NOMO-1 treated with DMSO at 0.1 percent for 48 hours (cell line): ENCODE measurements at regions not wholly inside any gene's neighbourhood (a gene's known extent, or its start where the extent isn't known, plus 50 kb on each side); places are given as distances from the start of the nearest gene placed in this dataset.
"Not testable (repeated sequence)": the region's sequence is repeated elsewhere in the genome, so short reads cannot be mapped to it uniquely, and the experiment has no call there.

Source experiments
- DNase-seq: peaks from one replicate; lab custom pipeline; 2025; ENCODE audit not compliant: unreplicated experiment; lab: John Stamatoyannopoulos, UW

DNA sequence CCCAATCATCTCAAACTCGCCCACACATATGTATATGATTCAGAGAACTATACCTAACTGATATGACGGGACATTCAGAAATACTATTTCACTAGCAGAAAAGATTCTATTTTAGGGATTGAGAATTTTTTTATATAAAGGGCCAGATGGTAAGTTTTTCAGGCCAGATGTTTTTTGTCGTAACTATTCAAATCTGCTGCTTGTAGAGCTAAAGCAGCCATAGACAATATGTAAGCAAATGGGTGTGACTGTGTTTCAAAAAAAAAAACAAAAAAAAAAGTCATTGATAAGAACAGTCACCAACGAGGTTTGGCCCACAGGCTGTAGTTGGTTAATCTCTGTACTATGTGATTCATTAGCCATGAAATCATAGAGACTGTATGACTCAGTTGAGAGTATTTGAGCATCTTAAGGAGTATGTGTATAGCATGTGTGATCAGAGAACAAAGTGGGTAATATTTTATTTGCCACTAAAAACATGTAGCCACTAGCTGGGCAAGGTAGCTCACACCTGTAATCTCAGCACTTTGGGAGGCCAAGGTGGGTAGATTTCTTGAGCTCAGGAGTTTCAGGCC is 2724.7 kb downstream of the PCDH9 start:
- DNase-seq: no peak

DNA sequence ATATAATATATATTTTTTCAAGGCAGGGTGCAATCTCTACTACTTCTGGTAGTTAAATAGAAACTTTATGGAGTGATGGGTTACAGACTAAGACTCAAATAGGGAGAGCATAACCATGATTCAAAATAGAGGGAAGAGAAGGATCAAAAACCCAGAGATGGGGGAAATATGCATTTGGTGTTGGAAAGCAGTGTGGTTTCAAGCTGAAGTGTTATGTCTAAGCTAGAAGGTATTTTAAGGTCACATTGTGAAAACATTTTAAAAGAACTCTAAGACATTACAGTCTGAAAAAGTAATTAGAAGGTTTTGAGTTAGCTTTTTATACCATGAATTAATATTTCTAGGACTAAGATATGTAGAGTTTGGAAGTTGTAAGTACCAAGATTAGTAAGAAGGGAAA is 2741.4 kb downstream of the PCDH9 start:
- DNase-seq: no peak

DNA sequence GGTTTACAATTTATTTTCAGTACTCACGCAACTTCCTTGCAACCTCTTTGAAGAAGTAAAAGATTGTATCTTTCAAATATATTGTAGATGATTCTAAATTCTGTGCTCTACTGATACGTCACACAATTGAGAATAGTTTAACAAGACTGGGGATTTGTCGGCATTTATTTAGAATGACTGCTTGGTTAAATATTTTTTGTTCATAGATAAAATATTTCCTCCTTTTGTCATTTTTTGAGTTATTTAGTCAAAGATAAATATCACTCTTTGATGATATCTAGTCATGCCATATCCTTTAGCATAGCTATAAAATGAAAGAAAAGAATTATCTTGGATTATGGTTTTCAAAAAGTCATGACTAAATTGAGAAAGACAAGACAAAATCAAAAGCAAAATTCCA is 2747.8 kb downstream of the PCDH9 start:
- no peak for DNase-seq

DNA sequence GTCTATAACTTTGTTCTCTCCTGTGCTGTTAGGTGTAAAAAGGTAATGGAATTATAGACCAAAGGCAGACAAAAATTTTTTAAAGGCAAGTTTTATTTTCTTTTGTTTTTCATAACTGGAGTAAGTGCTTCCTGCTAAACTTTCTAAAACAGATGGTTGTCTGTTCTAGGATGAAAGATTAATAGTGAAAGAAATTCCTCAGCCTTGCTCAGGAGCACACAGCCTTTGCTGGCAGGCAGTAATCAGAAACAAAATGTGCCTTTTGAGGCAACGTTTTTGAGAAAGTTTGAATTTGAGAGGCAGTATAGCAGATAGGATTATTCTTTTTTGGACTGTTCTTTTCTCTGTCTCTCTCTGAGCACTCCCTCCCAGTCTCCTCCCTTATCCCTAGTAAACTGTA is 2749.5 kb downstream of the PCDH9 start:
- no peak for DNase-seq

DNA sequence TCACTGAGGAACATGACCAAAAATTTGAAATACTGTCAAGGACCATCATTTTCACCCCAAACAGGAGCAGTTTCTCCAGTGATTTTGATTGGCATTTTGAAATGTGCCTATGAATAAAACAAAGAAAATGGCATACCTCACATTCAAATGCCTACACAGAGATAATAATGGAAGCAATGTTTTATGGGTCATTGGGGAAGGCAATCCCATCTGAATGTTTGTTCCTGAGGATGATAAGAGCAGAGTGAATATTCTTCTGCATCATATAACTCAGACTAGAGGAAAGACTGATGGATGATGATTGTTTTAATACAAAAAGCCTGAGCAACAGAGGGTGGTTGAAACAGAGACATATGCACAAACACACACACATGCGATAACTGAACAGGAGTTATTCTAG is 2749.9 kb downstream of the PCDH9 start:
- DNase-seq: no peak

DNA sequence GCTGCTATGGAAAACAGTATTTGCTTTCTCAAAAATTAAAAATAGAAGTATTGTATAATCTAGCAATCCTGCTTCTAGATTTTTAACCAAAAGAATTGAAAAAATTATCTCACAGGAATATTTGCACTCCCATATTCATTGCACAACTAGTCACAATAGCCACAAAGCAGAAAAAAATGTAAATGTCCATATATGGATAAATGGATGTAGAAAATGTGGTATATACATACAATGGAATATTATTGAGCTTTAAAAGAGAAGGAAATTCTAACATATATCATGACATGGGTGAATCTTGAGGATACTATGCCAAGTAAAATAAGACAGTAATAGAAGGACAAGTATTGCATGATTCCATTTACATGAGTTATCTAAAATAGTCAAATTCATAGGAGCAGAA is 2753.0 kb downstream of the PCDH9 start:
- DNase-seq: no peak

DNA sequence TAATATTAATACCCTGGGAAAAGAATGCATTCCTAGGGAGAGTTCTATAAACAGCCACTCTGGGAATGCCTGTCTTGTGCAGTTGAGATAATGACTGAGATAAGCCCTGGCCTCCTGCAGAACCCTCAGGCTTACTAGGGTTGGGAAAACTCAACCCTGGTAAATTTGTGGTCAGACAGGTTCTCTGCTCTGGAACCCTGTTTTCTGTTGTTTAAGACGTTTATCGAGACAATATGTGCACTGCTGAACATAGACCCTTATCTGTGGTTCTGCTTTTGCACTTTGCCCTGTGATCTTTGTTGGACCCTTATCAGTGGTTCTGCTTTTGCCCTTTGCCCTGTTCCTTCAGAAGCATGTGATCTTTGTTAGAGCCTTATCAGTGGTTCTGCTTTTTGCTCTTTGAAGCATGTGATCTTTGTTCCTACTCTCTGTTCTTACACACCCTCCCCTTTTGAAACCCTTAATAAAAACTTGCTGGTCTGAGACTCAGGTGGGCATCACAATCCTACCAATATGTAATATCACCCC is 2754.0 kb downstream of the PCDH9 start:
- DNase-seq: not testable (repeated sequence)

DNA sequence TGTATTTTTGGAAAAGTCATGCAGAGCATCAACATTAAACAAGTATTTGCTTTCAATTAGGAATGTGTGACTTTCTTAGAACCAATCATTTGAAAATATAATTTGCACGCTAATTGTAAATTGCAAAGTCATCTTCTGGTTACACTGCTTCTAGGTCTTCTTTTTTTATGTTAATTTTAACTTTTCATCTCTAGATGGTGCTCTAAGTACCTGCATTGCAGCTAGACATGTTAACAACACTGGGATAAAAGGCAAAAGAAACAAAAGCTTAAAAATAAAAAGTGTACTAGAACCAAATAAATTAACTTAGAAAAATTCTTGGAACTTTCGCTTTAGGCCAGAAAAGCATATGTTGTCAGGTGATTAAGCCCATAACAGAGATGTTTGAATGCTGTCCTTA is 2758.2 kb downstream of the PCDH9 start:
- no peak for DNase-seq

DNA sequence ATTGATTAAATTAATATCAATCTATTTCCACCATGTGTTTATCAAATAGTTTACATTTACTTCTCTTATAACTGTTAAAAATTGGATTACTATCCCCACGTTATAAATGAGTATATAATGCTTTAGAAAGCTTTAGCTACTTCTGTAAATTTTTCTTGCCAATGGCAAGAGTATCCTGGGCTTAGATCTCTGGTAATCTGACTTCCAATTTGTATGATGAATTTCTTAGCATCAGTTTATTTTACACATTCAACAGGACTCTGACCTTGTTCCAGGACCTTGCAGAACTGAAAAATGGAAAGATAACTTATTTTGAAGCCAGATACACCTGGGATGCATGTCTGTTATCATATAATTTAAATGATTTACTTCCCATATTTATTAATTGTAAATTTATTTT is 2759.4 kb downstream of the PCDH9 start:
- DNase-seq: no peak

DNA sequence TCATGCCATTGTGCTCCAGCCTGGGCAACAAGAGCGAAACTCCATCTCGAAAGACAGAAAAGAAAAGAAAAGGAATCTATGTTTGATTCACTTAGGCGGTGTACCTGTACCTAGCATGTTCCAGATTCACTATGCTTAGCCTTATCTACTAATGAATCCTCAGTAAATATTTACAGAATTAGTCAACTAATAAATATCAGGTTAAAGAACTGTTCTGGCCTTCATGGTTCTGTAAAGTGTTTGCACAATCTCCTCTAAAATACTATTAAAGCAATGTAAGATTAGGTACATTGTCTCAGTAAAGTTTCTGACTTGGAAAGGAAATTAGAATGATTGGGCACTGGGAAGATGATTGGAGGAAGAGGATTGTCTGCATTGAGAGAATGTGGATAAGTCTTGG is 2770.4 kb downstream of the PCDH9 start:
- no peak for DNase-seq

DNA sequence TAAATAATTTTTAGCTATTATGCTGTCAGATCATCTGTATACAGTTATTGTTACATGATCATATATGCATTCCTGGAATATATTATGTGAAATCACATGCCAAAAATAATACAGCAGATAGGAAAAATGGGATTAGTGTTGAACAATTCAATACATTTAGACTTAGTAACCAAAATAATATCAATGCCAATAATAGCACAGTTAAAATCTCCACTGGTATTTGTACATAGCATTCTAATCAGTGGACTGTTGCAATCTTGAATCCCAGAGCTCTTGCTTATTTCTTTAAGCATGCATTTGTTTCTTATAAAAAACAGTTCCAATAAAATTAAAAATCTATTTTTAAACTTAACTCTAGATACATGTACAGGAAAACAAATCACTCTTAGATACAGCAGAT is 2772.2 kb downstream of the PCDH9 start:
- DNase-seq: no peak

DNA sequence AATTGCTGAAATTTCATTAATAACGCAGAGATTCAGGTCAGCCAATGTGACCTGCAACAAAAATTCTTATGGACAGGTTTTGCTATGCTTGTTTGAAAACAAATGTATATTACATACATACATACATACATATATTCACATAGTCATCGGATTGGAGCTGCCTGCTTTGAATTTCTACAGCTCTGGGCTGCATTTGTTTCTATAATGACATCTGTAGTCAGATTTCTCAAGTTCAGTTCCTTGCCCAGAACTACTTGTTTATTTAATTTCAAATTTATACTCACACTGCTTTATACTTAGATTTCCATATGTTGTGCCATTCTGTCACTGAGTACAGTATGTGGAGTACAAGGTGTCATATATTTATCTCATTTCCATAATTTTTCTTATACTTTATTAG is 2775.0 kb downstream of the PCDH9 start:
- no peak for DNase-seq

DNA sequence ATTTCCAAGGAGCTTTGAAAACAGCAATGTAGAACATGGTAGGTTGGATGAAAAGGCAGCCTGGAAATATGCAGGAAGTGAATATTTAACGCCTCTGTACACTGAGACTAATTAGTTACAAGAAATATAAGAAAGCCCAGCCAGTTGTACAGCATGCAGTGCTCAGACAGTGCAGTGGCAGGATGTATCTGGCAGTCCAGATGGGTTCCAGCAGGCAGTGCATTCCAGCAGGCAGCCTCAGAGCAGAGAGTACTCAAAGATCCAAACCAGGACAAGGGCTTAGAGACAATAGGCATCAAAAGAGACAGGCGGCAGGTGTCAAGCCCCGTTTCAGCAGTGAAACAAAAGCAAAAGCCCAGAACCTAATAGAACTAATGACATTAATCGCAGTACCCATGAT is 2776.3 kb downstream of the PCDH9 start:
- DNase-seq: no peak

DNA sequence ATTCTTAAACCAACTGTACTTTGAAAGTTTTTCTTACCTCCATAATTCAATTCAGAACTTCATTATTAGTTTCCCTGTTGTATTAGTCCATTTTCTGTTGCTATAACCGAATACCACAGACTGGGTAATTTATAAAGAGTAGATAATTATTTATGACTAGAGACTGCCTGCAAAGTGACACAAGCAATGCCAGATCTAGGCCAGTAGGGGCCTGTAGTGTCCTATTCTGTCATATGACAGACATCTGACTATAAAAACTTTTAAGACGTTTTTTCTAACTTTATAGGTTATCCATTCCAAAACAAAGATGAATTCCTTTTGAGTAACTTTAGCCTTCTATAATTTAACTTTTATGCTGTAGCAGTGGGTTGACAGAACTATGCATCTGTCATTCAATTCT is 2783.8 kb downstream of the PCDH9 start:
- no peak for DNase-seq

DNA sequence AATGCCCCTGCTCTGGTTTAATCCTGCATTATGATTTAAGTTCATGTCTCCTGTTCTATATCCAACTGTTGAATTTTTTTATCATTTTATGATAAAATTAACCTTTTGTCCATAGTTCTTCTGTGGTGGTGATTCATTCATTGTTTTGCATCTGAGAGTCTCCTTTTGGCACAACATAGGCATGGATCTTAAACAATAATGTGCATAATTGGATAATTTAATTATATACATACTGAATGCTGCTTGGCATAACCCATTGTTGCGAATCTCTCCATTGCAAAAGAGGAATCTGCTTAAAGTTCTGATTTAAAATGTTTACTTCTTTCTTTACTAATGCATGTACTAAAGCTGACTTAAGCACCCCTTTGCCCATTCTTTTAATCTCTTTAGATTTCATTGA is 2788.4 kb downstream of the PCDH9 start:
- no peak for DNase-seq

DNA sequence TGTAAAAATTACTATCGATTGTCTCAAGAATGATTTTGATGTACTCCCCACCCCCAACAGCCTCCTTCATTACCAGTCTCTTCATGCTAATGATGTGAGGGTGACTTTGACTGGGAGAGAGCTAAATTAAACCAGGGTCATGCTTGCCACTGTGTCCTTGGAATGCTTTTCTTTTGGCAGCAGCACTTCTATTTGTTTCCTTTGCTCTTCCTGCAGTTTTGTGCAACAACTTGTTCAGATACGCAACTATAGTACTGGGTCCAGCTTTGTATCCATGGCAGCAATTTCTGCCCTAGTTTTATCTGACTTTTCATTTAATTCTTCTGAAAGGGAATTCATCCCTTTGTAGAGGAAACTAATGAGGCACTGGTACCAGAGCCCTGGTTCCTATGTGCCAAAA is 2792.1 kb downstream of the PCDH9 start:
- no peak for DNase-seq

DNA sequence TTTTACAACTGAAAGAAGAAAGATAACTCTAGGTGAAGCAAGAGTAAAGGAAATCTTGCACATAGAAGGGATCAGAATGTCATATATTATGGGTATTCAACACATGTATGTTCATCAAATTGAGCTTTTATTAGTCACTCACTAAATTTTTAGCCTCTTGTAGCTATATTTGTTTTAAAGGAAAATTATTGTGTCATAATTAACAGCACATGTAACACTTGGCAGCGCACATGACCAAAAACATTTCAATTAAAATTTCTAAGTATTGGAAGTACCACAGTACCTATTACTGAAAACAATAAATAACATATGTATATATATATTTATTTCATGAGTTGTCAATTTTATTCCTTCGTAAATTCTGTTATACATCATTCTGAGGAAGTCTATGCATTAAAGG is 2800.4 kb downstream of the PCDH9 start:
- DNase-seq: no peak

DNA sequence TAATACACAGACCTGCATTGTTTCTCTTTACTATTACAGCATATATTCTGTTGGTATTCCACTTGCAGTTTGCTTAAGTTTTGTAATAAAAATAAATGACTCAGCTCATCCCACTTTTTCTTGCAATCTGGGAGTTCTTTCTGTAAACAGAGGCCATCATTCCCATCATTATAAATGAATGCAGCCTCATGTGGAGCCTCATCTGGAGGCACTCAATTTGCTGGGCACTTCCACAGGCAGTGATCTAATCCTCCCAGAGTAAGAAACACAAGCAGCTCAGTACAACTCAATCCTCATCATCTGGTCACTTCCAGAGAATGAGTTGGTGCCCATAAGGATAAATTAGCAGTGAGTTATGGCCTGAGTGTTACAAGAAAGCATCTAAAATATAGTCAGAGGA is 2801.9 kb downstream of the PCDH9 start:
- no peak for DNase-seq

DNA sequence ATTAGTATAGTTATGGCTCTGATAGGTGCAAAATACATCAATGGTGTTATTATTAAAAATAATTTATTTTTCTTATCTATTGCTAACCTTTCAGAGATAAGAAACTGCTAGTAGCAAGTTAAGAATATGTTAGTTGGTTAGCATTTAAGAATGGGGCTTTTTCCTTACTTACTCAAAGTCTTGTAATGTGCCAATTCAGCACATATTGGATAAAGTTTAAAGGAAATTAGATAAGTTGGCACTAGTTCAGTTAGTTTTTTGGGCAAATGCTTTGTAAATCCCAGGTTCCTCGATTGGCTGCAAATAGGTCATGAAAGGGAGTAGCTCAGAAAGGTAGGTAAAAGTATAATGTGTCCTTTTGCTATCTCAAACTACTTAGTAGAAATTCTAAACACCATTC is 2806.7 kb downstream of the PCDH9 start:
- no peak for DNase-seq

DNA sequence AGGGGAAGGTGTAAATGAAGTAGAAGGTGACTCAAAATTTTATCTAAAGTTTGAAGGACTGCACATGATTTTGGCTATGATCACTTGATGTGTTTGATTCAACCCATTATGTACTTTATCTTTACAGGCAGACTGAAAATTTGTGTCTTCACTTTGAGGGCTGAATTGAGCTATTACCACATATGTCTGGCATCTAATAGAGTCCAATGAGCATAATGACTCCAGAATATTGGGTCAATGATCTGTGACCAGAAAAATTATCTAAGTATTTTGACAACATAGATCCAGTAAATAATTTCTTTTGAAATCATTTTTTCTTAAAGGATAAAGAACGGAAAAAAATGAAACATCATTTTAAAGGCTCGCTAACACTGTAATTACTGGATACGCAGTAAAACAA is 2810.0 kb downstream of the PCDH9 start:
- DNase-seq: no peak

DNA sequence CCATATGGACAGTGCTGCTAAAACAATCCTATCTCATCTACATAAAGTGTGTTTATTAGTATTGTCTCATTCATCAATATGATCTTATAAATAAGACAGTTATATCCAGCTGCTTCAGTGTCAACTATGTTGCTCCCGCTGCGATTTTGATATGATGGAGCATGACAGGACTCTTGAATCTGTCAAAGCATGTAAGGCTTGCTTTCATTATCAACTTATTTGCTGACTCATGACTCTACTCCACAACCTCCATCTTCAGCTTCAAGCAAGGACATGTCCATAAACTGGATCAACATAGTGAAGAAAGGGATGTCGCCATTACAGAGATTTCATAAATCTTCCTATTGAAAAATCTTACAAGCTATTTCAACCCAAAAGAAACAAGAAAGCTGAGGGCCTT is 2812.6 kb downstream of the PCDH9 start:
- DNase-seq: no peak

DNA sequence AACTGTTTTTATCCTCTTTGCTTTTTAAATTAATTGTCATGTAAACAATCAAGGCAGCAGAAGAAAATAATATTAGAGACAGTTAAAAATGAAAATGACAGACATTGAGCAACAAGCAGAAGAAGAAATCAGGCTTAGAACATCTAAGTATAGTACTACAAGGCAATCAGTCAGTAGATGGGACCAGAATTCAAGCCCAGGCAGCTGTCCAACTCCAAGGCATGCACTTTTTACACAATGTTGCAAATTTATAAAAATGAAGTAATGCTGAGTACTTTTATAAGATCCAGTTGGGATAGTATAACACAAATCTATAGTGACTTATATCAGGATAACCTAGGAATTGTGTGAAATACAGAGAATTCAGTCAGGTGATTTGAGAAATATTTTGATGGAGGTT is 2815.8 kb downstream of the PCDH9 start:
- no peak for DNase-seq

DNA sequence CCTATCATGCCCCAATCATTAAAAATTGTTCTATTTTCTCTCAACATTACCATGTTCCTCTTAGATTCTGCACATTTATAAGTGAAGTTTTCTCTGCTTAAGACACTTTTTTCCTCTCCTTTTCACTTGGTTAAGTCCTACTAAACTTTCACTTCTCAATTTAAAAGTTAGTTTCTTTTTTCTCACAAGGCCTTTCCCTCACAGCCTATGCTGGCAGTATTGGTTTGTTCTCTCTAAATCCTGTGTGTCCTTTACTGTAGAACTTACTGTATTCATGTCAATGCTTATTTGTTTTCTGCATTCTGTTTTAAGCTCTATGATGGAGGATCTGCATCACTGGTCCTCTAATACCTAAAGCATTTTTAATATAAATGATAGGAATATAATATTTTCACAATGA is 2816.6 kb downstream of the PCDH9 start:
- DNase-seq: no peak
